IPS DF 6.9 (cell line): ENCODE measurements at regions not wholly inside any gene's neighbourhood (a gene's known extent, or its start where the extent isn't known, plus 50 kb on each side); places are given as distances from the start of the nearest gene placed in this dataset.

Experiments used
- DNase-seq: peaks from one replicate; pipeline ENCODE4 v3.0.0-alpha.2; 2013; ENCODE audit warnings: low read depth, low spot score
- H3K27ac ChIP-seq: one replicate; pipeline ENCODE4 v1.5.1; 2013; ENCODE audit warnings: low read length, control low read depth
- H3K27me3 ChIP-seq: 2 replicates; pipeline ENCODE4 v1.6.1; 2013; ENCODE audit warnings: mild to moderate bottlenecking, low read length; ENCODE audit not compliant: control insufficient read depth, insufficient read depth
- H3K36me3 ChIP-seq: 2 replicates; pipeline ENCODE4 v1.6.1; 2013; ENCODE audit warnings: low read length; ENCODE audit not compliant: control insufficient read depth, insufficient read depth
- H3K4me1 ChIP-seq: 2 replicates; pipeline ENCODE4 v1.6.1; 2013; ENCODE audit warnings: low read length; ENCODE audit not compliant: control insufficient read depth, insufficient read depth
- H3K4me3 ChIP-seq: 2 replicates; pipeline ENCODE4 v1.5.1; 2013; ENCODE audit warnings: mild to moderate bottlenecking, low read length
- H3K9me3 ChIP-seq: 2 replicates; pipeline ENCODE4 v1.6.1; 2013; ENCODE audit warnings: low read length, inconsistent platforms; ENCODE audit not compliant: control insufficient read depth, insufficient read depth
- WGBS: extraction: QIAGEN DNeasy Blood & Tissue Kit; methylation state at CpG from one replicate; pipeline ENCODE4 v1.1.7; 2013; ENCODE audit warnings: mixed read lengths, missing lambda C conversion rate; ENCODE audit not compliant: insufficient read length, insufficient coverage; 5-methylcytosine and 5-hydroxymethylcytosine counted together

- WGBS, result 100% methylated on average over 1 of the region's 3 CpGs
- H3K27me3 ChIP-seq, result no peaks in the 10 kb centered on the region
- no peaks in the 10 kb centered on the region for H3K9me3 ChIP-seq
- DNase-seq, result no peak
- H3K4me3 ChIP-seq, result no peak overlapping the region
- no peaks in the 10 kb centered on the region for H3K36me3 ChIP-seq
- H3K27ac ChIP-seq, result no peak overlapping the region
- no peaks in the 10 kb centered on the region for H3K4me1 ChIP-seq
Measured at GRCh38 chr2:144875290-144875969, 355.5 kb upstream of the ZEB2 start.

DNA sequence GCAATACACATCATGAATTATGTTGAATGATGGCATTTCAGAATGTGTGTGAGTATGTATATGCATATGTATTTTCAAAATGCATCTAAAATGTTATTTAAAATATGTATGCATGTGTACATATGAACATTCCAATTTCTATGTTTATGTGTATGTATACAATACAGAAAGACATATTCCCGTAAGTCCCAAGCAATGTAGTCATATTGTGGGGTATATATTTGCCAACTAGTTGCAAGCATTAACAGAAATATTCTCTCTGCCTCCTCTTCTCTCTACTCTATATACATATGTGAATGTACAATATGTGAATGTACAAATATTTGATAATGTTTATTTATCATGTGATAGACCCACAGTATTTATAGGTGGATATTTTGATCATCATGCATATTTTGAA lies 345.8 kb upstream of the ZEB2 start:
- no peak for DNase-seq
- no CpG with 5 or more reads among the region's 1 CpG for WGBS
- H3K4me3 ChIP-seq, result no peak overlapping the region
- no peaks in the 10 kb centered on the region for H3K4me1 ChIP-seq
- no peaks in the 10 kb centered on the region for H3K27me3 ChIP-seq
- no peaks in the 10 kb centered on the region for H3K36me3 ChIP-seq
- H3K9me3 ChIP-seq, result no peaks in the 10 kb centered on the region
- no peak overlapping the region for H3K27ac ChIP-seq

DNA sequence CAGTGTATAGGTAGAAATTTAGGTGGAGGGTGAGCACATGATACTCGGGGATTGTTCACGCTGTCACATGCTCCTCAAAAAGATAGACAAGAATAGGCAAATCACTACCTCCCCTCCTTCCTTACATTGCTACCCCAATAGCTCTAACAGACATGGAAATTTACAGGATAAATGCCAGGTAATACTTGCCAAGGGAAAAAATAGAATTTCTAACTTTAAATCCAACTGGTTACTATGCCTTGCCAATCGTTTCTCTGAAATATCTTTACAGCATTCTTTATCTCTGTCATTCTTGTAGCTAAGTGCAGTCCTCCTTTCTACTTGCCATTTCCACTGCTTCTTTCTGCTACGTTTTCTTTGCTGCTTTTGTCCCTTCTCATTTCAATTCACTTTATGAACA lies 339.8 kb upstream of the ZEB2 start:
- Histone ChIP-seq H3K27ac (no peak overlapping the region), H3K4me1 (no peaks in the 10 kb centered on the region), H3K4me3 (no peak overlapping the region), H3K9me3 (no peaks in the 10 kb centered on the region), H3K36me3 (no peaks in the 10 kb centered on the region), H3K27me3 (no peaks in the 10 kb centered on the region)
- whole genome bisulfite sequencing, result no CpG with 5 or more reads among the region's 4 CpGs
- no peak for DNase-seq

- Histone ChIP-seq H3K27ac (no peak overlapping the region), H3K36me3 (no peaks in the 10 kb centered on the region), H3K27me3 (no peaks in the 10 kb centered on the region), H3K9me3 (no peaks in the 10 kb centered on the region), H3K4me1 (no peaks in the 10 kb centered on the region), H3K4me3 (no peak overlapping the region)
- no peak for DNase-seq
- 100% methylated on average over 2 of the region's 4 CpGs for WGBS
Measured at GRCh38 chr2:144858211-144858610, 338.3 kb upstream of the ZEB2 start.

DNA sequence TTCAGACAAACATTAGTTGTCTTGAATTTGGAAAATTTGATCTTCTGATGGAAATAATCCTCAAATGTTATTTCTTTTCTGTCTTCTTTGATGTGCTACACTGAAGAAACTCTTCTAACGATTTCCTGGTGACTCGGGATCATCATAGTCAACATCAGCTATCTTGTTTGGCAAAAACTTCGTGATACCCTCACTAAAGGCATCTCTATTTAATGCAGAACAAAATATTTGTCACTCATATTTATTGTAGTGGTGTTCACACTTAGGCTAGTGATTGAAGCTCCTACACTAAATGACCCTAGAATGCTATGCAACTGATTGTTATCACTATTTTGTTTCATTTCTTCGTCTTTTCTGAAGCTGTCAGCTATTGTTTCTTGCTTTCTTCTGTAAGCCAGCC lies 334.7 kb upstream of the ZEB2 start:
- Histone ChIP-seq H3K36me3 (no peaks in the 10 kb centered on the region), H3K4me3 (no peak overlapping the region), H3K27me3 (no peaks in the 10 kb centered on the region), H3K9me3 (no peaks in the 10 kb centered on the region), H3K27ac (no peak overlapping the region), H3K4me1 (0 out of 2 replicates have a peak, but pooled peaks cover 1% of the 10 kb centered on the region)
- WGBS, result no CpG with 5 or more reads among the region's 4 CpGs
- no peak for DNase-seq

- Histone ChIP-seq H3K27me3 (no peaks in the 10 kb centered on the region), H3K36me3 (no peaks in the 10 kb centered on the region), H3K9me3 (no peaks in the 10 kb centered on the region), H3K4me1 (0 out of 2 replicates have a peak, but pooled peaks cover 1% of the 10 kb centered on the region), H3K27ac (no peak overlapping the region), H3K4me3 (no peak overlapping the region)
- no CpG with 5 or more reads among the region's 3 CpGs for WGBS
- no peak for DNase-seq
Measured at GRCh38 chr2:144849612-144850011, 329.7 kb upstream of the ZEB2 start.

DNA sequence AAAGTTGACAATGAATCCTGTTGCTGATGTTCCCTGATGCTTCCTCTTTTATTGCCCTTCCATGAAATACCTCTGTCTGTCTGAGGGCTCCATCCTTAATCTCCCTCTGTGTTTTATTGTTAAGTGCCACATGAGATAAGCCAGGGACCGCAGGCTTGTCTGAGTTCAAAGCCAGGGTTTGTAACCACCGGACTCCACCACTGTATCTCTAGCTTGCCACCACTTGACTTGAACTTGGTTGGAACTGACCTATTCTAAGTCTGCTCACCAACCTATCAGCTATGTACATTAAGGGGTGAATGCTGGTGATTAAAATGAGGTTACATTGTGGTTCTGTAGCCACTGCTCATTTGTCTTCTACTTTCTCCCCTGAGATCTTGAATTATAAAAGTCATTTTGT lies 328.5 kb upstream of the ZEB2 start:
- no CpG with 5 or more reads among the region's 2 CpGs for WGBS
- Histone ChIP-seq H3K9me3 (no peaks in the 10 kb centered on the region), H3K36me3 (no peaks in the 10 kb centered on the region)

DNA sequence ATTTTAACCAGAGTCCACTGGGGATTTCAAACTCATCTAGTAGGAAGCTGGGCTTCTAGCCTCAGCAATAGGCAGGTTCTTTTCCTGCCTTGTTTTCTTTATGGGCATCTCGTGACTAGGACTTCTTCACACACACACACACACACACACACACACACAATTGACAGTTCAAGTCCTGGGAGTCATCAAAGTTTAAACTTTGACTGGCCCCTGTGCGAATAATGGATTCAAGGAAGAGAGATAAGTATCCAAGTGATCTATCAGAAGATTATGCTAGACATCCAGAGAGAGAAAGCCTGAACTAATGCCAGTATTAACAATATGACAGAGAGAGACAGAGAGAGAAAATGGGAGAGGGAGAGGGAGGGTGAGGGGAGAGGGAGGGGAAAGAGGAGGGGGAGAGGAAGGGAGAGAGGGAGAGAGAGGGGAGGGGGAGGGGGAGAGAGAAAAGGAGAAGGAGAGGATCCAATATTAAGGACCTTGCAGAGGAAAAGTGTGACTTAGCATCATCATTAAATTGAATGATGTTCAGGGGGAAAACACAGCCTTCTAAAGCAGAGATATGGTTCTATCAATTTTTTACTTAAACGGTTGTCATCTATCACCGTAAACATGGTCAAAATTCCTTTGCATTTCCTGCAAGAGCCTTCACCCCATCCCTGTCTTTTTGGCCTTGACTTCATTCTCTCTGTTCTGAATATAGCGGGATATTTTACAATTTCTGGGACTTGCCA lies 327.6 kb upstream of the ZEB2 start:
- DNase-seq, result no peak
- no CpG with 5 or more reads among the region's 5 CpGs for WGBS
- no peaks in the 10 kb centered on the region for H3K9me3 ChIP-seq

More for the DNA sequence above, 328.5 kb upstream of the ZEB2 start:
- Histone ChIP-seq H3K4me3 (no peak overlapping the region), H3K27ac (no peak overlapping the region), H3K4me1 (0 out of 2 replicates have a peak, but pooled peaks cover 1% of the 10 kb centered on the region), H3K27me3 (no peaks in the 10 kb centered on the region)
- no peak for DNase-seq

GRCh38 chr2:144836635-144837350 lies 316.9 kb upstream of the ZEB2 start:
- Histone ChIP-seq H3K4me1 (no peaks in the 10 kb centered on the region; the same call in 1 of the 2 replicates), H3K4me3 (no peak overlapping the region), H3K36me3 (no peaks in the 10 kb centered on the region), H3K9me3 (no peaks in the 10 kb centered on the region), H3K27me3 (no peaks in the 10 kb centered on the region), H3K27ac (no peak overlapping the region)
- DNase-seq, result no peak
- no CpG with 5 or more reads among the region's 7 CpGs for WGBS

More for the DNA sequence above, 327.6 kb upstream of the ZEB2 start:
- H3K4me3 ChIP-seq, result no peak overlapping the region
- no peaks in the 10 kb centered on the region for H3K36me3 ChIP-seq
- H3K27ac ChIP-seq, result no peak overlapping the region
- H3K27me3 ChIP-seq, result no peaks in the 10 kb centered on the region
- 0 out of 2 replicates have a peak, but pooled peaks cover 1% of the 10 kb centered on the region for H3K4me1 ChIP-seq

GRCh38 chr2:144835634-144836350 lies 315.9 kb upstream of the ZEB2 start:
- no peak overlapping the region for H3K27ac ChIP-seq
- no CpG with 5 or more reads among the region's 4 CpGs for WGBS

More at GRCh38 chr2:144835634-144836350, 315.9 kb upstream of the ZEB2 start:
- no peaks in the 10 kb centered on the region for H3K36me3 ChIP-seq
- H3K27me3 ChIP-seq, result no peaks in the 10 kb centered on the region
- no peak for DNase-seq
- no peaks in the 10 kb centered on the region for H3K9me3 ChIP-seq
- H3K4me1 ChIP-seq, result no peaks in the 10 kb centered on the region; the same call in 1 of the 2 replicates
- H3K4me3 ChIP-seq, result no peak overlapping the region
